ENCODE measurements at regions not wholly inside any gene's neighbourhood (a gene's known extent, or its start where the extent isn't known, plus 50 kb on each side); places are given as distances from the start of the nearest gene placed in this dataset.

DNA sequence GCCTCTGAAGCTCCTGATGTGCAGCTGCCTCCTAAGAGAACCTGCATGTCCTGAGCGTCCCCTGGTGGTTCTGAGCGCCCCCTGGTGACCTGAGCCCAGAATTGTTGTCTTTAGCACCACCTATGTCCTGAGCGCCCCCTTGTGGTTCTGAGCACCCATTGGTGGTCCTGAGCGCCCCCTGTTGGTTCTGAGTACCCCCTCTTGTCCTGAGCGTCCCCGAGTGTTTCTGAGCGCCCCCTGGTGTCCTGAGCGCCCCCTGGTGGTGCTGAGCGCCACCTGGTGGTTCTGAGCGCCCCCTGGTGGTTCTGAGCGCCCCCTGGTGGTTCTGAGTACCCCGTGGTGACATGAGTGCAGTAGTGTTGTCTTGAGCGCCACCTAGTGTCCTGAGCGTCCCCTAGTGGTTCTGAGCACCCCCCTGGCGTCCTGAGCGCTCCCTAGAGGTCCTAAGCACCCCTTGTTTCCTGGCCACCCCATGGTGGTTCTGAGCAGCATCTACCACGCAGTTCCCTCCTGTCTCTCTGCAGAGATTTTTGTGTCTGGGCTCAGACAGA lies 782.5 kb downstream of the TMEM121 start:
- TF ChIP-seq, protein P1, sequence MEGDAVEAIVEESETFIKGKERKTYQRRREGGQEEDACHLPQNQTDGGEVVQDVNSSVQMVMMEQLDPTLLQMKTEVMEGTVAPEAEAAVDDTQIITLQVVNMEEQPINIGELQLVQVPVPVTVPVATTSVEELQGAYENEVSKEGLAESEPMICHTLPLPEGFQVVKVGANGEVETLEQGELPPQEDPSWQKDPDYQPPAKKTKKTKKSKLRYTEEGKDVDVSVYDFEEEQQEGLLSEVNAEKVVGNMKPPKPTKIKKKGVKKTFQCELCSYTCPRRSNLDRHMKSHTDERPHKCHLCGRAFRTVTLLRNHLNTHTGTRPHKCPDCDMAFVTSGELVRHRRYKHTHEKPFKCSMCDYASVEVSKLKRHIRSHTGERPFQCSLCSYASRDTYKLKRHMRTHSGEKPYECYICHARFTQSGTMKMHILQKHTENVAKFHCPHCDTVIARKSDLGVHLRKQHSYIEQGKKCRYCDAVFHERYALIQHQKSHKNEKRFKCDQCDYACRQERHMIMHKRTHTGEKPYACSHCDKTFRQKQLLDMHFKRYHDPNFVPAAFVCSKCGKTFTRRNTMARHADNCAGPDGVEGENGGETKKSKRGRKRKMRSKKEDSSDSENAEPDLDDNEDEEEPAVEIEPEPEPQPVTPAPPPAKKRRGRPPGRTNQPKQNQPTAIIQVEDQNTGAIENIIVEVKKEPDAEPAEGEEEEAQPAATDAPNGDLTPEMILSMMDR (IDR thresholded peaks at IDR 0.05) = peak; percentile 93
- no peak for TF ChIP-seq ZFX (IDR thresholded peaks at IDR 0.05; ENCODE audit: borderline replicate concordance)

Data from 22Rv1 (cell line).